Right renal cortex interstitium (tissue), 3 donors: ENCODE measurements at regions not wholly inside any gene's neighbourhood (a gene's known extent, or its start where the extent isn't known, plus 50 kb on each side); places are given as distances from the start of the nearest gene placed in this dataset.
"Not testable (repeated sequence)": the region's sequence is repeated elsewhere in the genome, so short reads cannot be mapped to it uniquely, and the experiment has no call there.

Source experiments
- DNase-seq, 3 donors: peaks; one replicate each; pipeline ENCODE4 v3.0.0-alpha.2; 2013; ENCODE audit warnings: low read depth in 3 of 3, low spot score in 2 of 3

DNA sequence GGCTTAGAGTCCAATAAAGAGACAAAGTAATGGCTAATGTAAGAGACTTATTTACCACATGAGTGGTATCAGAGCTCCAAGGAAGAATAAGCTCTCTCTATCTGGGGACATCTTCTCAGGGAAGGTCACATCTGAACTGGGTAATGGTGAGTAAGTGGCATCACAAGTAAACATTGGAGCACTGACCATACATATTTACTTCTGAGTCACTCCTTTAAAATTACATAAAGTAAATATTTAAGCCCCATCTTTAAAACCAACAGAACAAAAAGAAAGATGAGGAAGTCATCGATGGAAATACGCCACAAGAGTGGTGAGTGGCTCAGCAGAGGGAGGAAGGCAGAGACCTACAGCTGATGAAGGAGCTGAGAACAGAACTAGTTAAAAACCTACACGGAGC is 159.9 kb downstream of the DUSP6 start:
- DNase-seq = no peak

DNA sequence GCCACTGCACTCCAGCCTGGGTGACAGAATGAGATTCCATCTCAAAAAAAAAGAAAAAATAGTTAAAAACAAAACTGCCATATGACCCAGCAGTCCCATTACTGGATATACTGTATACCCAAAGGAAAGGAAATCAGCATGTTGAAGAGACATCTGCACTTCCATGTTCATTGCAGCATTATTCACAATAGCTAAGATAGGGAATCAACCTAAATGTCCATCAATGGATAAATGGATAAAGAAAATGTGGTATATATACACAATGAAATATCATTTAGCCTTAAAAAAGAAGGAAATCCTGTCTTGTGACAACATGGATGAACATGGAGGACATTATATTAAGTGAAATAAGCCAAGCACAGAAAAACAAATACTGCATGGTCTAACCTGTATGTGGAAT is 160.7 kb downstream of the DUSP6 start:
- DNase-seq = not testable (repeated sequence)

DNA sequence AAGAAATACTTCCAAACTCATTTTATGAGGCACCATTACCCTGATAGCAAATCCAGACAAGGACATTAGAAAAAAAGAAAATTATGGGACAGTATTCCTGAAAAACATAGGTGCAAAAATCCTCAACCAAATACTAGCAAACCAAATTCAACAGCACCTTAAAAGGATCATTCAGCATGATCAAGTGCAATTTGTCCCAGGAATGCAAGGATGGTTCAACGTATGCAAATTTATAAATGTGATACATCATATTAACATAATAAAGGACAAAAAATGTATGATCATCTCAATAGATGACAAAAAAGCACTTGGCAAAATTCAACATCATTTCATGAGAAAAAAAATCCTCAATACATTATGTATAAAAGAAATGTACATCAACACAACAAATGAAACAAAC is 162.9 kb downstream of the DUSP6 start:
- no peak for DNase-seq

- DNase-seq = no peak
Observed at GRCh38 chr12:89187507-89187906, 164.8 kb downstream of the DUSP6 start.

DNA sequence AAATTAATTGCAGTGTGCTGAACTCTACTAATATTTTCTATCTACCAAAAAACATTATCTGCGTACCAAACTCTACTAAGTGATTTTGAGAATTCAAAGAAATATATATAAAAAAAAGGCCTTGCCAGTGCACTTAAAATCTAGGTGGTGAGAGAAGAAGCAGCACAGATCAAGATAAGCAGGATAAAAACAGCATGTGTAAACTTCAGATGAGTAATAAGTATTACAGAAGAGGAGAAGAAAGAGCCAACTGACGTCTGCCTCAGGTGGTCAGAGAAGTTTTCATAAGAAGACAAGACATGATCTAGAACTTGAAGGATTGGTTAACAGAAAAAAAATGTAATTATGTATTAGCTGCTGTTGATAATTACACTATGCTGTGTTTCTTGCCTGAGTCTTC is 166.4 kb downstream of the DUSP6 start:
- no peak for DNase-seq

- no peak for DNase-seq
Observed at GRCh38 chr12:89185181-89185580, 167.1 kb downstream of the DUSP6 start.

- no peak for DNase-seq
Observed at GRCh38 chr12:89183985-89184435, 168.3 kb downstream of the DUSP6 start.

GRCh38 chr12:89181271-89181920 is 170.9 kb downstream of the DUSP6 start:
- DNase-seq = no peak

GRCh38 chr12:89180496-89180895 is 171.8 kb downstream of the DUSP6 start:
- no peak for DNase-seq

DNA sequence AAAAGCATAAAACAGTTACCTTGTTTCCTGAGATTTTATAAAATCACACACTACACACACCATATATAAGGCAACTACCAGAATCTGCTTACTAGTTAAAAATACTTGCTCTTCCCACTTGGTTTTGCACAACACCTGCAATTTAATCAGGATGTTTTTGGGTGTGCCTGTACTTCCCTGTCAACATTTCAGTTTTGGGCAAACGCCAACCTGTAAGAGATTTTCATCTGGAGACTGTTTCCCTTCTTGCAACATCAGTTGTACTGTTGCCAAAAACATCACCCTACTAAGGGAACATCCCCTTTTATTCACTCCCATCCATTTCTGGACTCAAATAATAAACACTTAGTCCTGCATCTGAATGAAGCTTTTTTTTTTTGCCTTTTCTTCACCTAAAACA is 172.3 kb downstream of the DUSP6 start:
- DNase-seq = no peak

GRCh38 chr12:89179245-89179644 is 173.1 kb downstream of the DUSP6 start:
- DNase-seq = no peak

DNA sequence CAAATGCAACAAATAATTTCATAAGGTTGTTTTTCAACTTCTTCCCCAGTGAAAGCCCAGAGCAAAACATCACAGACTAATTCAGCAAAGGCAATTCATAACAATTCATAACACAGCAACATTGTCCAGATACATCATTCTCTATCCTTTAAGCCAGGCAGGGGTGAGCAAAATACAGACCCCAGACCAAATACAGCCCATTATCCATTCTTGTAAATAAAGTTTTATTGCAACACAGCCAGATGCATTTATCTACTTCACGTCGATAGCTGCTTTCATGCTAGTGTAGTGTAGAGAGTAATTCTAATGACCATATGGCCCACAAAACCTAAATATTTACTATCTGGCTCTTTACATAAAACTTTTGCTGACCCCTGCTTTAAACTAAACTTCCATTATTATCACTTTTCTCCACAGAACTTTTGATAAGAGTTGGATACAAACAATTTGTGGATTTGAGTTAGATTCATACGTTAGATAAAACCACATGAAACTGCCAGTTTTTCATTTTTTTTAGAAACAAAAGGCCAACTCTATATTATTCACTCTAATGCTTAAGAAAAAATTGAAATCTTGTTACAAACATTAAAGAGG is 174.4 kb downstream of the DUSP6 start:
- DNase-seq = no peak

DNA sequence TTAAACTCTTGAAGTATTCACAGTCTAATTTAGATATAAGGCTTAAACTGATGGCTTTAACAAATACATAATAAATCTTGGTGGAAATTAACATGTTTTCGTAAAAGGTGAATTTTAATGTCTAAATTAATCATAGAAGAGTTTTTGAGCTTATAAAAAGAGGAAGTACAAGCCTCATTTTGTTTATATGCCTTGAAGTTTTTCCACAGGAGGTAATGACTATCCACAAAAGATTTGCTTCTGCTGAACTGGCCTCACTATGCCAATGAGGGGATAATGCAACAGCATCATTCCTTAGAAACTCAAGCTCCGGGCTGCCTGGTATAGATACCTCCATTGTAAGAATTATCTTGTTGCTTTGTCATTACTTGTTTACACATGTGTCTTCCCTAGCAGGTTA is 175.6 kb downstream of the DUSP6 start:
- no peak for DNase-seq

DNA sequence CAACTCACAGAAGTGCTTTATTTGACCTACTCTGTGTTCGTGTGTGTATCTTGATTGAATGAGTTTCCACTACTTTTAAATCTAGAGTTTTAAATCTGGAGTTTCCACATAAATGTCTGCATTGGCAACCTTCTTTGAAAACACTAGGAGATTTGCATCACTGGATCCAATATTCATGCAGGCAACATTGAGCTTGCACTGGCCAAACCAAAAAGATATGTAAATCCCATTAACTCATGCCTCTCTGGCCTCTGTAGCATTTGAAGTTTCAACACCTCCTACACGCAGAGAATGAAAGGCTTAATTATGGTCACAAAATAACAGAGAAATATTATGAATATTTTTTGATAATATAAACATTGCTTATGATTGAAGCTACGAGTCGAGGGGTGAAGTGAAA is 178.6 kb downstream of the DUSP6 start:
- no peak for DNase-seq

- no peak for DNase-seq
Observed at GRCh38 chr12:89173096-89173495, 179.2 kb downstream of the DUSP6 start.

GRCh38 chr12:89172224-89172623 is 180.1 kb downstream of the DUSP6 start:
- DNase-seq = no peak

- no peak for DNase-seq
Observed at GRCh38 chr12:89169321-89169720, 183.0 kb downstream of the DUSP6 start.

- DNase-seq = no peak
Observed at GRCh38 chr12:89167986-89168385, 184.3 kb downstream of the DUSP6 start.

GRCh38 chr12:89166525-89166934 is 185.8 kb downstream of the DUSP6 start:
- DNase-seq = no peak

DNA sequence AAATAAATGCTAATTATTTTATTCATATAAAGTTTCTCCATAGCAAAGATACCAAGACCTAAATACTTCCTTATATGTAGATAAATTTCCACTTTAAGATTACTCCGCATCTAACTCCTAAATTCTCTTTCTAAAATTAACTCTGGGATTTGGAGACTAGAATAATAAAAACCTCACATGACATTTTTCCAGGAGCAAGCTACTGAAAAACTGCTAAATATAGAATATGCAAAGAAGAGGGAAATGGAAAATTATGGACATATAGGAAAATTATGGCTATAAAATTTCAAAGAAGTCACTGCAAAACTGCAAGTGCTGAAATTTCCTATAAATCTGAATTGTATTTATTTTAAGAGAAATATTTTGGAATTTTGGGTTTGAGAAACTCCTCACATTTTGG is 186.2 kb downstream of the DUSP6 start:
- DNase-seq = no peak

DNA sequence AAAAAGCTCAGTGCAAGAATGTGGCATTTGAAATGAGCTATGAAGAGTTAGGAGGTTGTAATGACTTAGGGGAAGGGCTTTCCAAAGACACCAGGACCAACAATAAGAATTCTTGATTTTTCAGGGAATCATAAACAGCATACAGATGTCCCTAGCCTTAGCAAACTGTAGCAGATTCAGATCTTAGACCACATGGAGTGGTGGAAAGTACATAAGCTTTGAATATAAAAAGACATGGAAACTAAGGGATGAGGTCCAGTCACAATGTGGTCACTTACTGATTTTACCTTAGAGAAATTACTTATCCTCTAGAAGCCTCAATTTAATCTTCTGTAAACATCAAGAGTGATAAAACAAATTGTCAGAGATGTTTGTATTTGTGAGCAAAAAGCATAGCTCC is 186.6 kb downstream of the DUSP6 start:
- no peak for DNase-seq

GRCh38 chr12:89163918-89164317 is 188.4 kb downstream of the DUSP6 start:
- no peak for DNase-seq
